Tibial artery (tissue), 4 donors: ENCODE measurements at regions not wholly inside any gene's neighbourhood (a gene's known extent, or its start where the extent isn't known, plus 50 kb on each side); places are given as distances from the start of the nearest gene placed in this dataset.

Experiments used
- DNase-seq, 2 donors: peaks; one replicate each; pipeline ENCODE4 v3.0.0-alpha.2; 2019
- H3K27ac ChIP-seq, 2 donors: fragments of 200-600 bp; sonication (generic) in 1 of 2; 1 replicate in 1 of 2; 2 replicates in 1 of 2; pipeline ENCODE4 v1.5.1; 2018 to 2019; ENCODE audit warnings: mild to moderate bottlenecking in 1 of 2
- H3K27me3 ChIP-seq, 2 donors: fragments of 200-600 bp; sonication (generic) in 1 of 2; one replicate each; pipeline versions ENCODE4 v1.5.1 to v1.6.0; 2016 to 2019
- H3K36me3 ChIP-seq, 3 donors: fragments of 200-600 bp; sonication (generic) in 2 of 3; one replicate each; pipeline ENCODE4 v1.5.1; 2016 to 2019; ENCODE audit warnings: mild to moderate bottlenecking in 2 of 3
- H3K4me1 ChIP-seq, 4 donors: fragments of 200-600 bp; sonication (generic) in 2 of 4; 1 replicate in 3 of 4; 2 replicates in 1 of 4; pipeline ENCODE4 v1.5.1; 2016 to 2019
- H3K4me3 ChIP-seq, 2 donors: fragments of 200-600 bp; sonication (generic) in 1 of 2; 1 replicate in 1 of 2; 2 replicates in 1 of 2; pipeline ENCODE4 v1.5.1; 2018 to 2019; ENCODE audit warnings: mild to moderate bottlenecking in 2 of 2
- H3K9me3 ChIP-seq, 3 donors: fragments of 200-600 bp; sonication (generic) in 1 of 3; one replicate each; pipeline ENCODE4 v1.5.1; 2016 to 2019
- intact Hi-C: fragments of 100-400 bp; cut with DNase I; formaldehyde crosslinking; loops from one replicate; pipeline ENCODE4 v1.15.0; 2023; ENCODE audit warnings: low total_unique reads
- TF ChIP-seq, protein P1 (sequence below), 2 experiments: fragments of 200-600 bp in 1 of 2; fragments of 450-650 bp in 1 of 2; IDR thresholded peaks; one replicate each; pipeline ENCODE4 v1.5.1; 2017 to 2019; ENCODE audit warnings: antibody characterized with exemption in 2 of 2, mild to moderate bottlenecking in 1 of 2, moderate library complexity in 1 of 2

DNA sequence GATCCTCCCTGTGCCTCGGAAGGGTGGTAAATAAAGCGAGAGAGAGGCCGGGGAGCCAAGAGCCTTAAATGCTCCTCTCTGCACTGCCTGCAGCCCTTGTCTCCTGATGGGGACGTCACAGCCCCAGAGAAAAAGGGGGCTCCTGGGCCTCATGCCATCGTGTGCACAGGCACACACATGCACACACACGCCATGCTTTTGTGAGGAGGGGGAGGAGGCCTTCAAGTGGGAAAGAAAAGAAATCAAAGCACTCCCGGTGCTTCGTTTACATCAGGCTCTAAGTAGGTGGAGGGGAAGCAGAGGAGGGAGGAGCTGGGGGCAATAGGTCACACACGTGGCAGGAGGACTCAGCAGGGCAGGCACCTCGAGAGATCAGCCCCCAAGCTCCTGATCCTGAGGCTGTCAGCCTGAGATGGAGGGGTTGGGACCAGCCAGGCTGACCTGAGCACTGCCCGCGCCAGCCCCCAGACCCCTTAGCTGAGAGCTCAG lies 68.2 kb upstream of the NECTIN1 start:
- Histone ChIP-seq H3K9me3 (no peaks in the 10 kb centered on the region), H3K27ac (no peak overlapping the region), H3K36me3 (no peaks in the 10 kb centered on the region), H3K4me1 (no peaks in the 10 kb centered on the region), H3K27me3 (no peaks in the 10 kb centered on the region), H3K4me3 (no peak overlapping the region)
- TF ChIP-seq, protein P1, sequence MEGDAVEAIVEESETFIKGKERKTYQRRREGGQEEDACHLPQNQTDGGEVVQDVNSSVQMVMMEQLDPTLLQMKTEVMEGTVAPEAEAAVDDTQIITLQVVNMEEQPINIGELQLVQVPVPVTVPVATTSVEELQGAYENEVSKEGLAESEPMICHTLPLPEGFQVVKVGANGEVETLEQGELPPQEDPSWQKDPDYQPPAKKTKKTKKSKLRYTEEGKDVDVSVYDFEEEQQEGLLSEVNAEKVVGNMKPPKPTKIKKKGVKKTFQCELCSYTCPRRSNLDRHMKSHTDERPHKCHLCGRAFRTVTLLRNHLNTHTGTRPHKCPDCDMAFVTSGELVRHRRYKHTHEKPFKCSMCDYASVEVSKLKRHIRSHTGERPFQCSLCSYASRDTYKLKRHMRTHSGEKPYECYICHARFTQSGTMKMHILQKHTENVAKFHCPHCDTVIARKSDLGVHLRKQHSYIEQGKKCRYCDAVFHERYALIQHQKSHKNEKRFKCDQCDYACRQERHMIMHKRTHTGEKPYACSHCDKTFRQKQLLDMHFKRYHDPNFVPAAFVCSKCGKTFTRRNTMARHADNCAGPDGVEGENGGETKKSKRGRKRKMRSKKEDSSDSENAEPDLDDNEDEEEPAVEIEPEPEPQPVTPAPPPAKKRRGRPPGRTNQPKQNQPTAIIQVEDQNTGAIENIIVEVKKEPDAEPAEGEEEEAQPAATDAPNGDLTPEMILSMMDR (IDR thresholded peaks at IDR 0.05) = no peak
- DNase-seq = no peak
- intact Hi-C loops = no loop called here

DNA sequence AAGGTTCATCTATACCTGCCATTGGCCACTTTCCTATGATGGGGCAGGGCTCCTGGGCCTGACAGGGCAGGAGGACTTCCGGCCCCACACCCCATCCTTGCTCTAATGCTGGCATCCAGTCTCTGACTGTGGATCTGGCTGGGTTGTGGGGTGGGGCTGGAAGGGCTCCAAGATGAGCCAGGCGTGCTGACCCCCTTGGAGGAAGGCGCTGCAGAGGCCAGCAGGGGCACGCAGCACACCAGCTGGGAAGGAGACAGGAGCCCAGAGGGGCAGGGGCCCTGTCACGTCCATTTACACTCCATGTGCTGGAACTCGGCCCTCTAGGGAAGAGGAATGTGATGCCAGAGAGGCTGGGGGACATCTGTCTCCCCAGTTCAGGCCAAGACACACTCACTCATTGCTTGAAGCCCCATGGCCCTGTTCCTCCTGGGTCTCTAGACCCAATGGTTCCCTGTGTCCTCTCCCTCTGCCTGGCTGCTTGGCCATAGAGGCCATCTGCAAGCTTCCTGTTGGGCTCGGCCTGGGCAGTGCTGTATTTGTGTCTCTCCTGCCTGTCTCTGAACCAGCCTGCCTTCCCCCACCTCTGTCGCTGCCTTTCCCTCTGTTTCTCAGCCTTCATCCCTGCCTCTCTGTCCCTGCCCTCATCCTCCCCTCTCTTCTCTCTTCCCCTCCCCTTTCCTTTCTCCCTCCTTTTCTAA lies 67.5 kb upstream of the NECTIN1 start:
- TF ChIP-seq, protein P1 (IDR thresholded peaks at IDR 0.05) = no peak
- Histone ChIP-seq H3K4me1 (no peaks in the 10 kb centered on the region), H3K4me3 (no peak overlapping the region), H3K27me3 (no peaks in the 10 kb centered on the region), H3K36me3 (no peaks in the 10 kb centered on the region), H3K27ac (no peak overlapping the region), H3K9me3 (no peaks in the 10 kb centered on the region)
- intact Hi-C loops = no loop called here
- no peak for DNase-seq

DNA sequence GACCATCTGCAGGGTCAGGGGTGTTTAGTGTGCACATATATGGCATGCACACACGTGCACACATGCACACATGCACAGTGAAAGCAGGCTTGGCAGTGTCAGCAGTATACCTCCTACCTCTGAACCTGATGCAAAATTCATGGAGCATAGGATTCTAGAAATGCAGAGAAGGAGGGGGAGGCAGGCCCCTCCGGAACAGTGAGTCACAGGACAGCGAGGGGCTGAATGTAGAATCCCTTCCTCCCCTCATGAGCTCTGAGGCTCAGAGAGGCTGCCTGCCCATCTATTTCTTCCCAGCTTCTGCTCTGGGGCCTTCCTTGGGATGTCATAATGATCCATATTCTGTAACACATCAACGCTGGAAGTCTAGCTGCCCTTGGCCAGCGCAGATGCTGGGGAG lies 66.7 kb upstream of the NECTIN1 start:
- Histone ChIP-seq H3K36me3 (no peaks in the 10 kb centered on the region), H3K27me3 (no peaks in the 10 kb centered on the region), H3K4me3 (no peak overlapping the region), H3K9me3 (no peaks in the 10 kb centered on the region), H3K4me1 (no peaks in the 10 kb centered on the region), H3K27ac (no peak overlapping the region)
- TF ChIP-seq, protein P1 (IDR thresholded peaks at IDR 0.05) = no peak
- intact Hi-C loops = no loop called here
- DNase-seq = no peak

DNA sequence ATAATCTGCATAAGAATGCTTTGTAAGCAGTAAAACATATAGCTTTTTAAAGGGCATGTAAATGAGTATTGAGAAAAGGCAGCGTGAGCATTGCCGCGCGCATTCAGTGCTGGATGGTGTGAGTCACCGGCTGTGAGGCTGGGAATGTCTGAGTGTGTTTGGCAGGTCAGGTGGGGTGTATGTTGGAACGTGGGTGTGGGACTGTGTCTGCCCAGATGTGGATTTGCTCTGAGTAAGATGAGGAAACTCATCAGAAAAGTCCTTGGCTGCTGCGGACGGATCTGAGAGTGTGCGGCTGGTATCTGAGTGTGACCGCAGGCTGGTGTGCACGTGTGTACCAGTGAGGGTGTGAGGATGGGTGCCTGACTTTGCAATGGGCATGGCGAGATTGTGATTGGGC lies 66.2 kb upstream of the NECTIN1 start:
- no peak overlapping the region for H3K4me3 ChIP-seq
- TF ChIP-seq, protein P1 (IDR thresholded peaks at IDR 0.05) = no peak
- no peaks in the 10 kb centered on the region for H3K9me3 ChIP-seq
- H3K4me1 ChIP-seq = no peaks in the 10 kb centered on the region
- H3K27me3 ChIP-seq = no peaks in the 10 kb centered on the region
- no peak for DNase-seq
- no peak overlapping the region for H3K27ac ChIP-seq
- no peaks in the 10 kb centered on the region for H3K36me3 ChIP-seq
- intact Hi-C loops = no loop called here

GRCh38 chr11:119794756-119795155 lies 65.8 kb upstream of the NECTIN1 start:
- Histone ChIP-seq H3K36me3 (no peaks in the 10 kb centered on the region), H3K27ac (no peak overlapping the region), H3K9me3 (no peaks in the 10 kb centered on the region), H3K4me1 (no peaks in the 10 kb centered on the region), H3K4me3 (no peak overlapping the region), H3K27me3 (no peaks in the 10 kb centered on the region)
- intact Hi-C loops = no loop called here
- no peak for DNase-seq
- TF ChIP-seq, protein P1 (IDR thresholded peaks at IDR 0.05) = no peak
